GM18502 (cell line): ENCODE measurements at regions not wholly inside any gene's neighbourhood (a gene's known extent, or its start where the extent isn't known, plus 50 kb on each side); places are given as distances from the start of the nearest gene placed in this dataset.

Experiments used
- ATAC-seq: cut with Tn5 transposase; IDR thresholded peaks from one replicate; pipeline ENCODE4 v1.9.1; 2021; ENCODE audit warnings: mild to moderate bottlenecking; ENCODE audit not compliant: unreplicated experiment, poor library complexity

DNA sequence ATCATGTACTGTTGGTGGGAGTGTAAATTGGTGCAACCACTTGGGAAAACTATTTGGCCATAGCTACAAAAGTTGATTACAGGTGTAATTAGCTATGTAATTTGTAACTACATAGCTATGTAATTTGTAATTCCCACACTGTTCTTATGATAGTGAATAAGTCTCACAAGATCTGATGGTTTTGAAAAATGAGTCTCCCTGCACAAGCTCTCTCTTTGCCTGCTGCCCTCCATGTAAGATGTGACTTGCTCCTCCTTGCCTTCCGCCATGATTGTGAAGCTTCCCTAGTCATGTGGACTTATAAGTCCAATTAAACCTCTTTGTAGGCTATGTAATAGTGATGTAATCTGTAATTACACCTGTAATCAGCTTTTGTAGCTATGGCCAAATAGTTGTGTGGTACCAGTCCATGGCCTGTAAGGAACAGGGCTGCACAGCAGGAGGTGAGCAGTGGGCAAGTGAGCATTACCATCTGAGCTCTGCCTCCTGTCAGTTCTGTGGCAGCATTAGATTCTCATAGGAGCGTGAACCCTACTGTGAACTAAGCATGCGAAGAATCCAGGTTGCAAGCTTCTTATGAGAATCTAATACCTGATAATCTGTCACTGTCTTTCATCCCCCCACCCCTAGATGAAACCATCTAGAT is 133.7 kb upstream of the COPS8 start:
- no peak for ATAC-seq

DNA sequence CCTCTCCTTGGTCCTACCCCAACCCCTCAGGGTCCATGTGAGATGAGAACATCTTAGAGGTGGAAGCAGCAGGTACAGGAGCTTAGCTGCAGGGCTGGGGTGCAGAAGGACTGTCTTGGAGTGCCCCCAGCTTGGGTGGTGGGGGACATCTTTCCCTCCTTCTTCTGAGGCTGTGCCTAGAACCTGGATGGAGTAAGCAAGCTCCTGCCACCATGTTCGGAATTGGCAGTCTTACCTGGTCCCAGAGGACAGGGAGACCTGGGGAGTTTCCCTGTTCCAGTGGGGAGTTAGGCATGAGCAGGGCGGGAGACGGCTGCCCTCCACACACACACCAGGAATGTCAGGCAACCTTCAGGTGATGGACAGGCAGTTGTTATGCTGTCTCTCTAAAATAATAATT is 131.0 kb upstream of the COPS8 start:
- no peak for ATAC-seq

DNA sequence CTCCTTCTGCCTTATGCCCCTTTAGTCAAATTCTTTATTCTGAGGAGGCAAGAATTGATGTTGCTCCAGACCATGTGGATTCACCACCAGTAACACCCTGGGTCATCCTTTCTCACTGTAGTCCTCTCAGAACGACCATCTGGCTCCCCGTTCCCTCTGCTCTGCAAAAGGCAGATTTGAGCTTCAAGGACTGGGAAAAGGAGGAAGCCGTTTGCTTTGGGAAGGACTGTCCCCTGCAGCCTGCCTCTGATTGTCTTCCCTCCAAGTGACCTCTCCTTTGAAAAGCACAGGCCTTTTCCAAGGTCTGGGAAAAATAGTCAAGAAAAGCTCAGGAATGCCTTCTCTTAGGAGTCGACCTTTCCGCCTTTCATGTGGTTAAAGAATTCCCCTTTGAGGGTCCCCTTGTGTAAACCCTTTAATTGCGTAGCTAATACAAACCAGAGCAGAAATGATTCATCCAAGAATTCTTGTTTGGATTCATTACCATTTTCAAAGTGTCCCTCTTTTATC is 130.1 kb upstream of the COPS8 start:
- no peak for ATAC-seq

DNA sequence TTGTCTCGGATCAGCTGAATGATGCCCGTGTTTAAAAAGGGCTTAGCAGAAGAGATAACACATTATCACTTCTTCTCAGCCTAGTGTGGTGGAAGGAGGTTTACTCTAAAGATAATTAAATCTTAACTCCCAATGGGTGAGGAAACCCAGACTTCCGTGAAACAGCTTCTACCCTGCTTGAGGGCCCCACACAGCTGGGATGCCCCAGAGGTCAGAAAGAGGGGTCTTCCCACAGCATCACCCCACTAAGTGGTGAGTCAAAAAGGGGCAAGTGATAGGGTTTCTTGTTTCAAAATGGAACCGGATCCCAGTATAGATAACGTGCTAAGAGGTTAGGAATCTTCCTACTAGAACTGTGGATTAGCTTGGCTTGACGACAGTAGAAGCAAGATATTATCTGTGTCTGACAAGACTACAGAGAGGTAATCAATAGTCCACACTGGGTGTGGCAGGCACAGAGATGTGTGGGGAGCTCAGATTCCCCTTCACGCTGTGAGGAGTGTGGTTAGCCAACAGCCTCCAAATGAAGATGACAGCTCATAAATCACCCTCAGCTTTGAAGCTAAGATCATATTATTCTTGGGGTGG is 129.6 kb upstream of the COPS8 start:
- ATAC-seq: no peak

DNA sequence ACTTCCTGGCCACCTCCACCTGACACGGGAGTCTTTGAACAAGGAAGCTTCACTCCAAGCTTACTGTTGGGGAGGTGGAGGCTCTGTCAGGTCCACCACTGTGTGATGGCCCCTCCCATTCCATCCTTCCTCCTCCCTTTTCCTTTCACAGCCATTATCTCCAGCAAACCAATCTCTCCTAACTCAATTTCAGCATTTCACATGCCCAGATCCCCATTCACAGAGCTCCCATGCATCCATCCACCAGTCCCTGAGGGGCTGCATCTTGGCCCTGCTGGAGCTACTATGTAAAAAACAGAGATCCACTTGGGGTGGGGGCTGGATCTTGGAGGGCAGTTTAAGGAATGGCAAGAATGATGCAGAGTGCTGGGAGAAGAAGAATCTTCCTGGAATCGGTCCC is 129.0 kb upstream of the COPS8 start:
- no peak for ATAC-seq

DNA sequence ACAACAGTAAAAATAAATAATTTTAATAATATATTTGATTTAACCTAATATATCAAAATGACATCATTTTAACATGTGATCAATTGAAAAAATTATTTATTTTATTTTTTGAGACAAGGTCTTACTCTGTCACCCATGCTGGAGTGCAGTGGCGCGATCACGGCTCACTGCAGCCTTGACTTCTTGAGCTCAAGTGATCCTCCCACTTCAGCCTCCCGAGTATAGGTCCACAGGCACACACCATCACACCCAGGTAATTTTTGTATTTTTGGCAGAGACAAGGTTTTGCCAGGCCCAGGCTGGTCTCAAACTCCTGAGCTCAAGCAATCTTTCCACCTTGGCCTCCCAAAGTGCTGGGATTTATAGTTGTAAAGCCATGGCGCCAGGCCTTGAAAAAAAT is 126.7 kb upstream of the COPS8 start:
- ATAC-seq: no peak

DNA sequence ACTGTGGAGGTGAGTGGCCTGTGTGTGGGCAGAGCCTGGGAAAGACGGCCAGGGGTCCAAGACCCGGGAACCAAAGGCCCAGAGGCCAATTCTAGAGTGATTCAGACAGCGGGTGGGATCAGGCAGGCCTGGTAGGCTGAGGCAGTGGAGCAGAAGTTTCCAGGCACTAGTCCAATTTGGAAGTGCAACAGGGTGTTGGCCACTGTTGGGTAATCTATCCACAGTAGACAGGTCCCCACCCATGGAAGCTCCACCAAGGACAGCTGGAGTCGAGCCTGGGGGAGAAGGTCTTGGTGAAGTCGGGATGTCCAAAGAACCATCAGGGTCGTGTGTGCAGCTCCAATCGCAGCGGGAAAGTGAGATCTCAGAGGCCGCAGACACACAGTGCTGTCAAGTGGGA is 125.8 kb upstream of the COPS8 start:
- ATAC-seq: no peak

DNA sequence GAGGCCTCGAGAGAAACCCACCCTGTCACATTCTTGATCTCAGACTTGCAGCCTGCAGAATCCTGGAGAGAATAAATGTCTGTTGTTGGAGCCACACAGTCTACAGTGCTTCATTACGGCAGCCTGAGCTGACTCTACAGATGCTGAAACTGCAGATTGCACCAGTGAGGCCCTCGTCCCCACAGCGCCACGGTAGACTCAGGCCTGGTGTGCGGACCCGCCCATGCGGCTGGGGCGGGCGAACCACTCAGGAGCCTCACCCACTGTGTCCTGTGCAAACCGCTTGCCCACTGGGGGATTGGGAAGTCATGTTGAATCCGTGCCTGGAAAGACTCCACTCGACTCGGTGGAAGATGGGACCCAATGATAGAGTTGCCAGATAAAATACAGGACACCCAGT is 125.2 kb upstream of the COPS8 start:
- ATAC-seq: no peak

DNA sequence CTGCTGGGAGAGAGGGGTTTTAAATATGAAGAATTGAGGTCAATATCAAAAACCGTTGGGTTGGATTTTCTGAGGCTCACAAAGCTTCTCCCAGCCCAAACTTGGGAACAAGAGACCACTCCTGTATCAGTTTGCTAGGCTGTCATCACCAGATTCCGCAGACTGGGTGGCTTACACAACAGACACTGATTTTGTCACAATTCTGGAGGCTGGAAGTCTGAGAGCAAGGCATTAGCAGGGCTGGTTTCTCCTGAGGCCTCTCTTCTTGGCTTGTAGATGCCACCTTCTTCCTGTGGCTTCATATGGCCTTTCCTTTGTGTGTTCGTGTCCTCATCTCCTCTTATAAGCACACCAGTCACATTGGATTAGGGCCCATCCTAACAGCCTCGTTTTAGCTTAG is 122.9 kb upstream of the COPS8 start:
- no peak for ATAC-seq

DNA sequence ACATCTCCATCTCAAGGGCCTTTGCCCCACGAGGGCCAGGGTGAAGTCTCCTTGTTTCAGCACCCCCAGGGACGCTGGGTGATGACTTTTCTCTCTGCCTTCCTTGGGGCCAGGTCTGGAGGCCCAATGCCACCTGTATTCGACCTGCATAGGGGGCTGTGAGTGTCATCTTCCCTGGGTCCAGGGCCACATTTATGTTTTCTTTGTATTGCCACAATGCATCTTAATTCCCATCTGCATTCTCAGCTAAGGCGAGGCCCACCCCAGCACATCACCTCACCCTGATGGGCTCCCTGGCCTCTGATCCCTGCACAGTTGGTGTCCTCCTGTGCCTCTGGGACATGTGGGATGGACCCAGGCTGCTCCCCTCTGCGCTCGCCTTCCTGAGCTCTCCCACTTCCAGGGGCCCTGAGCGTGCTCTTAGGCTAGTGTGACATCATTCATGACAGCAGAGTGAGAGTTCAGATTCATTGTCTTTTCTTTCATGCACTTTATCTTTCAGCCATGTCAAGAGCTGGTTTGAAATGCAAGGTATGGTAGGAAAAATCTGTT is 122.0 kb upstream of the COPS8 start:
- no peak for ATAC-seq

DNA sequence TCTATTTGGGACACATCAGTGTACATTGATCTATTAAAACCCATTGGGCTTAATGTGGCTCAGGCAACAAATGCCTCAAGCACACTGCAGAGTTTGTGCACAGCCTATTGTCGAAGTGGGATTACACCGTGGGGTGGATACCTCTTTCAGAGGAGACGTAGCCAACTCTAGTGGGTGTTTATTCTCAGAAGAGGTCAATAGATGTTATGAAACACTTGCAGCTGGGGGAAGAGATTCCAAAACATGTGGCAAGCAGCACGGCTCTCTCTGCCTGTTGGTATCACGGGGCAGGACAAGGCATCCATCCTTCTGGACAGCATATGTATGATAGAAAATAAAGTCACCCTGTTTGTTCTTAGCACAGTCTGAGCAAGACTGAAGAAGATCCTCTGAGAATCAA is 121.4 kb upstream of the COPS8 start:
- ATAC-seq: no peak

DNA sequence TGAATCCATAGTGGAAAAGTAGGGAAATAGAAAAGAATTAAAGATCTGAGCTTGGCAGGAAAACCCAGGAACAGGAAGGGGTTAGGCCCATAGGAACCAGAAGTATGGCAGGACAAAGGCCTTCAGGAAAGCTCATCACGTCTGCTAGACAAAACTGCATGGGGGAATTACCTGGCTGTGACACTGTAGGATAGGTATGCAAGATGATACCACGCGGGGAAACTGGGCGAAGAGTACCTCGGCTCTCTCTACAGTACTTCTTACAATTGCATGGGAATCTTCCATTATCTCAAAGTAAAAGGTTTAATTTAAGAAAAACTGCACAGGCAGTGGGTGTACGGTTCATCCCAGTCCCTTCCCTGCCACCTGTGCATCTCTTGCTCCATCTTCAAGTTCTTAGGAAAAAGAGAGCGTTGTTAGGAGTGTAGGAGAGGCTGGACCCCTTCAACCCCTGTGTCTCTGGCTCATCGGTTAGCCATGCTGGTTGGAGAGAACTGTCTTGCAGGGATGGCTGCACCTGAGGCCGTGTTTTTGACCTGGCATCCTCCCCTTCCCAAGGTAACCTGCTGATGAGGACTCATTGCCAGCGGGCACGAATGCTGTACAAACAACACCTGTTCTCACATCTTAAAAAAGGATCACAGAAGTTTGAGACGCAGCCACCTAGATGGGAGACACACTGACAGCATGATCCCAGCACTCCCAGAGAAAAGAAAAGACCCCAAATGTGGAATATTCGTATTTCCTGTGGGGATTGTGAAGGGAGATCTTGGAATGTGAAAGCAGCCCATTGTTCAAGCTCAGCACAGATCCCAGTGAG is 120.5 kb upstream of the COPS8 start:
- no peak for ATAC-seq

DNA sequence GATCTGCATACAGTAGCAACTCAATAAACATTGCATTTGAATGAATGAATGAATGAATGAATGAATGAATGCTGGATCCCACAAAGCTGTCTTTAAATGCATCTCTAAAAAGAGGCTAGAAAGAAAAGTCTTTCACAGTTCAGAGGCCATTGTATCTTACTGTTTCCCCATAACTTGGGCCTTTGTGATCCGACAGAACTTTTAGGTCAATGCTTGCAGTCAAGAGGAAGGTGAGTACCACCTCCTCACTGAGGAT is 119.9 kb upstream of the COPS8 start:
- ATAC-seq: no peak

DNA sequence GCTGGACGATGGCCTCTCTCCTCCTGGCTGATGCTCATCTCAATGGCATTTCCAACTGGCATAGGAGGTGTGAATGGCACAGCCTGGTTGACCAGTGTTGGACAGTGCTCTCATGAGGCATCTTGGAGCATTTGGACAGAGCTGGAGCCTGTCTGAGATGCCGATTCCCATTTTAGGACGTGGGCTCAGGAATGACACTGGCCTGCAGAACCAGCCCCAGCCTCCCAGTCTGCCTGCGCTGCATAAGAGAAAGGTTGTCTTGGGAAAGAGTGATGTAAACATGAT is 118.2 kb upstream of the COPS8 start:
- ATAC-seq: no peak

DNA sequence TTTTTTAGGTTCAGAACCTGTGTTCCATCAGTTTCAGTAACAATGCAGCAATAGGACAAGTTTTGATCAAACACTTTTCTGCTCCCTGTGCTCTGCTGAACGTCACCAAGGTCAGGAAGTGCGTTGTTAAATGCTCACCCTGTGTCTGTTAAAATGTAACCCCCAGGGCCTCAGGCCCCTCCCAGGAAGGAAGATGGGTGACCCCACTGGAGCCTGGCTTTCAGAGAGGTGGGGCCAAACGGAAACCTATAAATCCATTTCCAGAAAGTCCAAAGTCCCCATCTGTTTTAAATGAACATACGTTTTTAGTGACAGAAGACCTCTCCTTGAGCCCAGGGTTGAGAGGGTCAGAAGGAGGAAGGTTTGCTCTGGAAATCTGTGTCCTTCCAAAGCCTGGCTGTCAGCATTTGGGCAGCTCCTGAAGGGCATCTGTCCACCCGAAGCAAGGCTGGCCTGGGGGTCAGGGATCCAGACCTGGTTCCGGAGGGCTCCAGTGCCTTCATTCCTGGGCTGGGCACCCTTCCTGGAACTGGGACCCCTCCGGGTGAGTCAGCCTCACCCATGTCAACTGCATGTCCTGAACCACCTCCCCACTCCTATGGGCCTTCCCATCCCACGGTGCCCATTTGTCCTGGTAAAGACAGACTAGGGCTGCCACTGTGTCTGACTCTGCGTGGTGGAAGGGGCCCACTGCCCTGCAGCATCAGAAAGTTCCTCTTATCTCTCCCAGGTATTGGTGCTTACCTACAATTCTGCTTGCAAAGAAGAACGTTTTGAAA is 117.4 kb upstream of the COPS8 start:
- no peak for ATAC-seq

DNA sequence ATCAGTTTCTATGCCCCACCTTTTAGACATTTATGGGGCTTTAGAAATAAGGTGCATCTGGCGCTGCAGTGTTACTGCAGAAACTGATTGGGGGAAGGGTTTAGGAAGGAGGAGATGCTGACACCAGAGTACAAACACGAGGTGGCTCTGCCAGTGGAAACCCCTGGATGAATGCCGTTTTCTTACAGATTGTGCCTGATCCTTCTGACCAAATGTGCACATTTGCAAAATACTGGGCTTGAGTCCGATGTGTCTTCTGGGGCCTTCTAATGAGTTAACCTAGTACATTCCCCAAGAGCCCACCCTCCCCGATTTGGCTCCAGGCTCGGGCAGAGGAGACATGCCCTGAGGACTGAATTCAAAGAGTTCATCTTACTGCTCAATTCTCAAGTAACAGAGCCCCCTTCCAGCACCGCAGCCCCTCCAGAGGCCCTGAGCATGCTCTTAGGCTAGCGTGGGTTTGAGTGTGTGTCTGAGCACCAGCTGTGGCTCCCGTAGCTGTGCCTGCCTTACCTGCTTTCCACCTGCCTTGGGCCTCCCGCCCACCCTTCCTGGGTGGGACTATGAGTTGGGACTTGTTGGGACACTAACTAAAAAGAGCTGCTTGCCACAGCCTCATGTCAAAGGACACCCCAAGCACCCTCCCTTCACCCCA is 116.7 kb upstream of the COPS8 start:
- ATAC-seq: no peak

DNA sequence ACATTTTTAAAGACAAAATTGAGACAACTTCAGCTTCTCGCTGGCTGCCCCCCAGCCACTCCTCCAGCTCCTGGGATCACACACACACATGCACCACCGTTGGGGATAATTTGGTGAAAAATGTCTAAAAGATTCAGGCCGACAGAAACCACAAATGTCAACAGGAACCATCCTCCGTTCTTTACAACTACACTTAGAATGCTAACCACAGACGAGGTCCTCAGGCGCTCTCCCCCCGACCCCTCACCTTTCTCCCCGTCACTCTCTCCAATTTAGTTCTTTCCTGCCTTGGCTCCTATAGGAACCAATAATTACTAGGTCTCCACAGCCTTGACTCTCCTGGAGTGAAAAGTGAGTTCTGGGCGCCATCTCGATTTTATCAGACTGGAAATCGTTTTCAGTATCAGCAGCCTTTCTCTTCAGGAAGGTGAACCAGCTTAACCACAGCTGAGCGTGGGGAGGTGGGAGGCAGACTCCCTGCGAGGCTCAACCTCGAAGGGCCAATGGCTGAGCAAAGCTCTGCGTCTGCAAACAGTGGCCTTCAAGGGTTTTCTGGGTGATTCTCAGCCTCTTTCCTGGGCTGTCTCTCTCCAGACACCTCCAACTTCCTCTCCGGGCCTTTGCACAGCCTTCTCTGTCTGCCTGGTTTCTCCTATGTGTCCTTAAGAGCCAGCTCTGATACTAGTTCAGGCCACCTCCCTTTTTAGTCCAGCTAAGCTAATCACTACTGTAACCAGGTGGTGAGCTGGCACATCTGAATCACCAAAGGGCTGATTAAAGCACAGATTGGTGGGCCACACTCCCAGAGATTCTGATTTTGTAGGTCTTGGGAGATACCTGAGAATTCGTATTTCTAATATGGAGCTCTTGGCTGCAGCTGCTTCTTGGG is 115.7 kb upstream of the COPS8 start:
- no peak for ATAC-seq

DNA sequence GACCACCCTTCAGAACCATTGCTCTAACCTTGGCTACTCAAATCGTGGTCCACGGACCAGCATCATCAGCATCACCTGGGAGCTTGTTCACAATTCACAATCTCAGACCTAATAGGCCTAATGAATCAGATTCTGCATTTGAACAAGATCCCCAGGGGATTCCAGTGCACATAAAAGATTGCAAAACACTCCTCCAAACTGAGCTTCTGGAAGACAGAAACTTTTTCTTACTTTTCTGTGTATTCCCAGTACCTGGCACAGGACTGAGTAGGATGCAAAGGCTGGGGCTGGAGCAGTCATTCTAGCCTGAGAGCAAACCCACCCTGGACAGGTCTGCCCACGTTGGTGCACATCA is 115.1 kb upstream of the COPS8 start:
- no peak for ATAC-seq

DNA sequence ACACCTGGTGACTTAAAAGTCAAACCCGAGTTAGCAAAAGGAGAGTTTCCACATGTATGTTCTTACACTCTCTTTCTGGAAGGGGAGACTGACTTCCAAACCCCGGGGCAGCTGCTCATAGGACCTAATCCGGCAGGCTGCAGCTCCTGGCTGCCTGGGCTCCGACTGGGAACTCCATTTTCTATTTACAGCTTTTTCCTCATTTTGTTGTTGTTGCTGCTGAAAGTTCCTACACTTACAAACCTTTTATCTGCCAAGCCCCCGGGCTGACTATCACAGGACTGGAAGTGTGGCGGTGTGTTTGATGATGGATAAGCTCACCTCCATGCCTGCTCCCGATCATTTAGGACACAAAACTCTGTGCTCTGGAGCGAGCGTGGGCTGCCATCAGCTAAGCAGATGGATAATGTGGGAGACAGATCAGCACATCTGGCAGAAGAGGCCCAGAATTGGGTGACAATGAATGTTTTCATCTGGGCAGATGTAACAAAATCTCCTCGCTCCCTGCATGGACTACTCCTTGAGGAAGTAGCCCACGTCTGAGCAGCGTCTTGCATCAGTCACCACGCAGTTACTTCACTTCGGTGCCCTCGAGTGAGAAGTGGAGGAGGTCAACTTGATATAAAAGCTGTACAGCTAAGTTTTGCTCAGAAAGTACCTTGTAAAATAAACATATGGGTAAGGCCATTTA is 114.4 kb upstream of the COPS8 start:
- ATAC-seq: no peak
